C4-2B (cell line): ENCODE measurements at regions not wholly inside any gene's neighbourhood (a gene's known extent, or its start where the extent isn't known, plus 50 kb on each side); places are given as distances from the start of the nearest gene placed in this dataset.

ENCODE experiments used
- ZFX ChIP-seq: fragments of 450-650 bp; IDR thresholded peaks from 2 replicates; pipeline ENCODE4 v1.6.1; 2017
- TF ChIP-seq, protein P1 (sequence below): fragments of 450-650 bp; conservative IDR thresholded peaks from 2 replicates; pipeline ENCODE4 v1.5.1; 2017; ENCODE audit warnings: mild to moderate bottlenecking

DNA sequence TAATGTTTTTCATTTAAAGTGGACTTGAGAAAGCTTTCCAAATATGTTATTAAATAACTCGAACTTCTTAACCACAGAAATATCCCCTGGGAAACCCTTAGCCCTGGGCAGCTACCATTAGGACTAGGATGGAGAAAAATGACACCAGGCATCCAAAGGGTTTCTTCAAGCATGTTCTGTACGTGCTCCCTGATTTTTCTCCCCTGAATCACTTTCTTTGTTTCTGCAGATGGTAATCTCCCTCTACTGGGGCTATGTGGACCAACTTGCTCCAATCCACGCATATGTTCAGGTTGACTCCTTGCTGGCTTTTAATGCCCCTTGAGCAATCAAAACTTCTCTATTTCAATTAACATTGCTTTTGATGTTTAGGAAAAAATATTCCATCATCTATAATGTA, 312.7 kb upstream of the C1orf87 start:
- TF ChIP-seq, protein P1, sequence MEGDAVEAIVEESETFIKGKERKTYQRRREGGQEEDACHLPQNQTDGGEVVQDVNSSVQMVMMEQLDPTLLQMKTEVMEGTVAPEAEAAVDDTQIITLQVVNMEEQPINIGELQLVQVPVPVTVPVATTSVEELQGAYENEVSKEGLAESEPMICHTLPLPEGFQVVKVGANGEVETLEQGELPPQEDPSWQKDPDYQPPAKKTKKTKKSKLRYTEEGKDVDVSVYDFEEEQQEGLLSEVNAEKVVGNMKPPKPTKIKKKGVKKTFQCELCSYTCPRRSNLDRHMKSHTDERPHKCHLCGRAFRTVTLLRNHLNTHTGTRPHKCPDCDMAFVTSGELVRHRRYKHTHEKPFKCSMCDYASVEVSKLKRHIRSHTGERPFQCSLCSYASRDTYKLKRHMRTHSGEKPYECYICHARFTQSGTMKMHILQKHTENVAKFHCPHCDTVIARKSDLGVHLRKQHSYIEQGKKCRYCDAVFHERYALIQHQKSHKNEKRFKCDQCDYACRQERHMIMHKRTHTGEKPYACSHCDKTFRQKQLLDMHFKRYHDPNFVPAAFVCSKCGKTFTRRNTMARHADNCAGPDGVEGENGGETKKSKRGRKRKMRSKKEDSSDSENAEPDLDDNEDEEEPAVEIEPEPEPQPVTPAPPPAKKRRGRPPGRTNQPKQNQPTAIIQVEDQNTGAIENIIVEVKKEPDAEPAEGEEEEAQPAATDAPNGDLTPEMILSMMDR: no peak
- TF ChIP-seq ZFX: no peak
